Lower leg skin (tissue), 3 donors: ENCODE measurements at regions not wholly inside any gene's neighbourhood (a gene's known extent, or its start where the extent isn't known, plus 50 kb on each side); places are given as distances from the start of the nearest gene placed in this dataset.

Source experiments
- POLR2A ChIP-seq, 2 donors: fragments of 450-650 bp; IDR thresholded peaks; one replicate each; pipeline ENCODE4 v1.6.1; 2016 to 2017; ENCODE audit warnings: antibody characterized with exemption in 2 of 2, mild to moderate bottlenecking in 1 of 2, moderate library complexity in 1 of 2
- TF ChIP-seq, protein P1 (sequence below), 3 donors: fragments of 450-650 bp; IDR thresholded peaks; one replicate each; pipeline ENCODE4 v1.5.1; 2016; ENCODE audit warnings: antibody characterized with exemption in 3 of 3, mild to moderate bottlenecking in 3 of 3, moderate library complexity in 2 of 3

DNA sequence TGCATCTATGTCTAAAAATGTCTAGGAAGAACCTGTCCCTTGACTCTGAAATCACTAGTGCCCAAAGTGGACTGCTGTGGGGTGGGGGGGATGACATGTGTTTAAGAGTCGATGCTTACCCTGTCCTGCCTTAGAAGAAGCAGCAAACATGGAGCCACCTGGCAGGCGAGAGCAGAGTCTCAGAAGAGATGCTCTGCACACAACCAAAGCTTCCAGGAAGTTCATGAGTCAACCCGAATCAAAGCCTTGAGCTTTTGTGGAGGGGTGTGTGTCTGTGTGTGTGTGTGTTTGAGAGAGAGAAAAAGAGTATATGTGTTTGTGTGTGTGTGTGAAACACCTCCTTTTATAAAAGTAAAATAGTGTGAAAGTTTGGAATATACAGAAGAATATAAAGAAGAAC is 269.9 kb downstream of the ALDH8A1 start:
- TF ChIP-seq, protein P1, sequence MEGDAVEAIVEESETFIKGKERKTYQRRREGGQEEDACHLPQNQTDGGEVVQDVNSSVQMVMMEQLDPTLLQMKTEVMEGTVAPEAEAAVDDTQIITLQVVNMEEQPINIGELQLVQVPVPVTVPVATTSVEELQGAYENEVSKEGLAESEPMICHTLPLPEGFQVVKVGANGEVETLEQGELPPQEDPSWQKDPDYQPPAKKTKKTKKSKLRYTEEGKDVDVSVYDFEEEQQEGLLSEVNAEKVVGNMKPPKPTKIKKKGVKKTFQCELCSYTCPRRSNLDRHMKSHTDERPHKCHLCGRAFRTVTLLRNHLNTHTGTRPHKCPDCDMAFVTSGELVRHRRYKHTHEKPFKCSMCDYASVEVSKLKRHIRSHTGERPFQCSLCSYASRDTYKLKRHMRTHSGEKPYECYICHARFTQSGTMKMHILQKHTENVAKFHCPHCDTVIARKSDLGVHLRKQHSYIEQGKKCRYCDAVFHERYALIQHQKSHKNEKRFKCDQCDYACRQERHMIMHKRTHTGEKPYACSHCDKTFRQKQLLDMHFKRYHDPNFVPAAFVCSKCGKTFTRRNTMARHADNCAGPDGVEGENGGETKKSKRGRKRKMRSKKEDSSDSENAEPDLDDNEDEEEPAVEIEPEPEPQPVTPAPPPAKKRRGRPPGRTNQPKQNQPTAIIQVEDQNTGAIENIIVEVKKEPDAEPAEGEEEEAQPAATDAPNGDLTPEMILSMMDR (IDR thresholded peaks at IDR 0.05): no peak
- no peak for TF ChIP-seq POLR2A (IDR thresholded peaks at IDR 0.05)
